Upper lobe of left lung (tissue), 6 donors: ENCODE measurements at regions not wholly inside any gene's neighbourhood (a gene's known extent, or its start where the extent isn't known, plus 50 kb on each side); places are given as distances from the start of the nearest gene placed in this dataset.
A peak's percentile ranks its signal among the peaks of the same experiment; 100 is the strongest.

Source experiments
- ATAC-seq, 2 donors: fragments of 200-7000 bp; cut with Tn5 transposase; one replicate each; pipeline ENCODE4 v1.9.1; 2022; ENCODE audit warnings: mild to moderate bottlenecking in 2 of 2, moderate library complexity in 2 of 2; ENCODE audit not compliant: low FRiP score in 2 of 2
- DNase-seq, 2 donors: peaks; one replicate each; pipeline ENCODE4 v3.0.0-alpha.2; 2019 to 2020
- H3K27ac ChIP-seq, 4 donors: fragments of 200-600 bp; sonication (generic); one replicate each; pipeline ENCODE4 v1.5.1; 2016 to 2019
- H3K27me3 ChIP-seq, 4 donors: fragments of 200-600 bp; sonication (generic); one replicate each; pipeline ENCODE4 v1.5.1; 2017 to 2019
- H3K36me3 ChIP-seq, 4 donors: fragments of 200-600 bp; sonication (generic); one replicate each; pipeline ENCODE4 v1.5.1; 2016 to 2019
- H3K4me1 ChIP-seq, 4 donors: fragments of 200-600 bp; sonication (generic); one replicate each; pipeline ENCODE4 v1.5.1; 2018 to 2019
- H3K4me3 ChIP-seq, 4 donors: fragments of 200-600 bp; sonication (generic); one replicate each; pipeline ENCODE4 v1.5.1; 2017 to 2019; ENCODE audit warnings: mild to moderate bottlenecking in 2 of 4, moderate library complexity in 1 of 4
- H3K9me3 ChIP-seq, 4 donors: fragments of 200-600 bp; sonication (generic); one replicate each; pipeline ENCODE4 v1.5.1; 2018 to 2019
- CTCF ChIP-seq, 6 experiments: fragments of 450-650 bp in 4 of 6; fragments of 200-600 bp in 2 of 6; sonication (generic) in 2 of 6; IDR thresholded peaks; one replicate each; pipeline ENCODE4 v1.5.1; 2016 to 2019; ENCODE audit warnings: antibody characterized with exemption in 6 of 6
- EP300 ChIP-seq, 4 donors: sonication (generic); formaldehyde crosslinking; IDR thresholded peaks; one replicate each; pipeline ENCODE4 v1.5.1; 2017; ENCODE audit warnings: antibody characterized with exemption in 4 of 4, control low read depth in 2 of 4
- POLR2A ChIP-seq, 4 donors: fragments of 450-650 bp; IDR thresholded peaks; one replicate each; pipeline ENCODE4 v1.5.1; 2016 to 2017; ENCODE audit warnings: antibody characterized with exemption in 4 of 4, mild to moderate bottlenecking in 2 of 4
- POLR2AphosphoS5 ChIP-seq, 2 donors: sonication (generic); formaldehyde crosslinking; IDR thresholded peaks; one replicate each; pipeline ENCODE4 v1.5.1; 2017; ENCODE audit warnings: antibody characterized with exemption in 2 of 2
- WGBS, 2 donors: methylation state at CpG; one replicate each; pipeline ENCODE4 v1.1.5; 2017 to 2018; 5-methylcytosine and 5-hydroxymethylcytosine counted together
- donor health status: DM: no; HTN: no; CAD: no; lungs with moderate emphysema.
- donor health status: DM: no; HTN: yes; CAD: no; lungs with severe emphysema.

- H3K4me3 ChIP-seq, result no peak overlapping the region
- no peaks in the 10 kb centered on the region for H3K36me3 ChIP-seq
- H3K27ac ChIP-seq, result no peak overlapping the region
- peak in 1 of 2 donors; percentile 44 for DNase-seq
- TF ChIP-seq POLR2AphosphoS5 (IDR thresholded peaks at IDR 0.05) (no peak), CTCF (IDR thresholded peaks at IDR 0.05) (no peak), POLR2A (IDR thresholded peaks at IDR 0.05) (no peak), EP300 (IDR thresholded peaks at IDR 0.05) (no peak)
- ATAC-seq, result no peak
- 63 to 72% methylated on average over 21 to 26 of the region's 29 CpGs for WGBS, 2 donors
- H3K4me1 ChIP-seq, result no peaks in the 10 kb centered on the region
- no peaks in the 10 kb centered on the region for H3K9me3 ChIP-seq
- H3K27me3 ChIP-seq, result no peaks in the 10 kb centered on the region
These were observed 80.6 kb upstream of the BHLHE23 start for GRCh38 chr20:63087236-63087871.

GRCh38 chr20:63086421-63087235 is 79.9 kb upstream of the BHLHE23 start:
- no peaks in the 10 kb centered on the region for H3K9me3 ChIP-seq

GRCh38 chr20:63085151-63085861 is 78.5 kb upstream of the BHLHE23 start:
- TF ChIP-seq CTCF (IDR thresholded peaks at IDR 0.05) (no peak), POLR2AphosphoS5 (IDR thresholded peaks at IDR 0.05) (no peak), EP300 (IDR thresholded peaks at IDR 0.05) (no peak), POLR2A (IDR thresholded peaks at IDR 0.05) (no peak)
- Histone ChIP-seq H3K27ac (no peak overlapping the region), H3K27me3 (no peaks in the 10 kb centered on the region), H3K36me3 (no peaks in the 10 kb centered on the region), H3K4me1 (no peaks in the 10 kb centered on the region), H3K9me3 (no peaks in the 10 kb centered on the region), H3K4me3 (no peak overlapping the region)
- 63 to 75% methylated on average over 25 to 34 of the region's 34 CpGs for WGBS, 2 donors
- ATAC-seq (no peak), DNase-seq (peak in 1 of 2 donors; percentile 68)

More at GRCh38 chr20:63086421-63087235, 79.9 kb upstream of the BHLHE23 start:
- Histone ChIP-seq H3K27ac (no peak overlapping the region), H3K4me1 (no peaks in the 10 kb centered on the region), H3K4me3 (no peak overlapping the region), H3K36me3 (no peaks in the 10 kb centered on the region), H3K27me3 (no peaks in the 10 kb centered on the region)
- WGBS, 2 donors, result 72 to 76% methylated on average over 15 to 36 of the region's 36 CpGs
- peak in 1 of 2 donors; percentile 53 for DNase-seq
- ATAC-seq, result no peak
- no peak for TF ChIP-seq CTCF (IDR thresholded peaks at IDR 0.05)
- TF ChIP-seq POLR2AphosphoS5 (IDR thresholded peaks at IDR 0.05), result no peak
- TF ChIP-seq EP300 (IDR thresholded peaks at IDR 0.05), result no peak
- no peak for TF ChIP-seq POLR2A (IDR thresholded peaks at IDR 0.05)

GRCh38 chr20:63084563-63084927 is 77.8 kb upstream of the BHLHE23 start:
- peak in 1 of 2 donors; percentile 43 for DNase-seq
- Histone ChIP-seq H3K9me3 (peaks cover 0 to 6% (median 0%) of the 10 kb centered on the region in 4 donors), H3K4me1 (no peaks in the 10 kb centered on the region), H3K36me3 (no peaks in the 10 kb centered on the region), H3K4me3 (no peak overlapping the region), H3K27ac (no peak overlapping the region), H3K27me3 (no peaks in the 10 kb centered on the region)
- TF ChIP-seq EP300 (IDR thresholded peaks at IDR 0.05) (no peak), POLR2A (IDR thresholded peaks at IDR 0.05) (no peak), POLR2AphosphoS5 (IDR thresholded peaks at IDR 0.05) (no peak), CTCF (IDR thresholded peaks at IDR 0.05) (no peak)
- WGBS, 2 donors, result 28 to 58% methylated on average over 4 to 13 of the region's 15 CpGs
- ATAC-seq, result no peak
